HG03135 (cell line): ENCODE measurements at regions not wholly inside any gene's neighbourhood (a gene's known extent, or its start where the extent isn't known, plus 50 kb on each side); places are given as distances from the start of the nearest gene placed in this dataset.
"Not testable (repeated sequence)": the region's sequence is repeated elsewhere in the genome, so short reads cannot be mapped to it uniquely, and the experiment has no call there.

Source experiments
- ATAC-seq: cut with Tn5 transposase; IDR thresholded peaks from one replicate; pipeline ENCODE4 v1.9.1; 2021; ENCODE audit warnings: mild to moderate bottlenecking, moderate library complexity; ENCODE audit not compliant: unreplicated experiment

DNA sequence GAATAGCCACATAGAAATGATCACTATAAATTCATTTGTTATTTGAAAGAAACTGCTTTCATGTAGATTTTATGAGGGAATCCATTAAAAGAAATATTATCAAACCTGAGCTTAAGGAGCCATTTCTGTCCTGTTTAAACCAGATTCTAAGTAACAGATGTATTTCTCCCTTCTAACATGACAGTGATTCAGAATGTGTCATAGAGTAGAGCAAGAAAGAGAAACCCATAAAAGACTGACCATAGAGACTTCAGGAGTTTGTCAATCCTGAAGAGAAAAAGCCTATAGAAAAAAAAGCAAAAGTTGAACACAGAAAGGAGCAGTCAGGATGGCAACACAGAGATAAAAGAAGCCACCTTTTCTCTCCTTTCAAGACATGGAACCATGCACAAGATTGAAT lies 390.6 kb downstream of the PRIM2 start:
- ATAC-seq, result not testable (repeated sequence)

DNA sequence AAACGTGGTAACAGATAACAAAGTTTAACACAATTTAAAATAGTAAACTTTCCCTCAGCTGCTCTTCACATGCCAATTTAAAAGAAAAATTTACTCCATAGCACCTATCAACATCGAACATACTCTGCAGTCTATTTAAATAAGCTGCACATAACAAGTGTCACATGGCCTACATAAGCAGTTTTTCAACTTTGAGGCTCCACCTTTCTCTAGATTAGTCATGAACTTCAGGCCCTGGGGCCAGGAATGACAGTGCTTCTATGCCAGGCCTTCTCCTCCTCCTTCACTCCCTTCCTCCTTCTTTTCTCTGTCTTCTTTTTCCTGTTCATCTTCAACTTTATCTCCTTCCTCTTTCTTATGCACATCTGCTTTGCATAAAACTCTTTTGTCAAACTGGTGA lies 405.1 kb downstream of the PRIM2 start:
- ATAC-seq, result not testable (repeated sequence)

- ATAC-seq, result not testable (repeated sequence)
These were observed 406.5 kb downstream of the PRIM2 start for GRCh38 chr6:57723815-57724401.

DNA sequence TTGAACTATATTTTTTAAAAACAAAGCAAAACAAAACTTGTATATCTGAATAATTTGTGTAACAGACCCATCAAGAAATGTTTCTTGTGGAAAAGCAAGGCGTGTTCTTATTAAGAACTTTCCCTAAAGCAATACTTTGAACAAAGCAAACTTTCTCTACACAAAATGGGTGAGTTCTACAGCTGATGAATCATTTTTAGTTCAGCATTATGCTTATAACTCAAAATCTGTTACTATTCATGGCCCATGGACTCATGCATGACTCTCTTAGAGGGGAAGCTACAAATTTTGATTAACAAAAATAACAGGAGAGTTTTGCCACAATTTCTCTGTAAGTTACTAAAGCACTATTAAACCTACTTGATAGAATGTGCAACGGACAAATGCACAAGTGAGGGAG lies 412.0 kb downstream of the PRIM2 start:
- not testable (repeated sequence) for ATAC-seq

DNA sequence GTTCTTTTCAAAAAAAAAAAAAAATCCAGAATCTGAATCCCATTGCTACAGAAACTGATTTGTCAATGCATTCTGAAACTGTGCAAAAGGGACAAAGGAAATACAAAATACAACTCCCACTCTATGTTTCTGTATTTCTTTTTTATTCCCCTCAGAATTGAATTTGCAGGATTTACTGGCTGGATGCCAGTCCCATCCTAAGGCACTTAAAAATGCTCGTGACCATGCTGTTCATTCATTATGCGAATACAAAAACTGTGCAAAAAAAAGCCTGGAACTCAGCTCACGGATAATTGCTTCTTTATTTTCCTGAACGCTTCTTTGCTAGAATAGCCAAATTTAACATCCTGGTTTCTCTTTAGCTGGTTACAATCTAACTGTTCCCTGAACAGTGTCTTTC lies 413.3 kb downstream of the PRIM2 start:
- not testable (repeated sequence) for ATAC-seq

DNA sequence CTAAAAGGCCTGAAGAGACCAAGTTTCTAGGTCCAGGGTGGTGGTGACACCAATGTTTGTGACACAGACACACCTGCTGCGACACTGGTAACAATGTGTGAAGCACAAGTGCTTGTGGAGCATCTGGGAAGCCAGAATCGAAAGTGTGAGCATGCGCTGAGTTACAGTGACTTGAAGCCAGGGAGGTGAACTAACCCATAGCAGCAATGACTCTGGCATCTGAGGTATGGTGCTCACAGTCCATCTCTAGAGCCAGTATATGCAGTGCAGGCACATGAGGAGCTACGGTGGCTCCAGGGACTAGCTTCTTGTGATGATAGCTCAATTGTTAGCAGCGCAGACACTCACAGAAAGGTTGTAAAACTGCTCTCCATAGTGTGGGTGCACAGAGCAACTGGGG lies 430.3 kb downstream of the PRIM2 start:
- not testable (repeated sequence) for ATAC-seq

GRCh38 chr6:57759850-57760249 lies 442.4 kb downstream of the PRIM2 start:
- ATAC-seq, result not testable (repeated sequence)

DNA sequence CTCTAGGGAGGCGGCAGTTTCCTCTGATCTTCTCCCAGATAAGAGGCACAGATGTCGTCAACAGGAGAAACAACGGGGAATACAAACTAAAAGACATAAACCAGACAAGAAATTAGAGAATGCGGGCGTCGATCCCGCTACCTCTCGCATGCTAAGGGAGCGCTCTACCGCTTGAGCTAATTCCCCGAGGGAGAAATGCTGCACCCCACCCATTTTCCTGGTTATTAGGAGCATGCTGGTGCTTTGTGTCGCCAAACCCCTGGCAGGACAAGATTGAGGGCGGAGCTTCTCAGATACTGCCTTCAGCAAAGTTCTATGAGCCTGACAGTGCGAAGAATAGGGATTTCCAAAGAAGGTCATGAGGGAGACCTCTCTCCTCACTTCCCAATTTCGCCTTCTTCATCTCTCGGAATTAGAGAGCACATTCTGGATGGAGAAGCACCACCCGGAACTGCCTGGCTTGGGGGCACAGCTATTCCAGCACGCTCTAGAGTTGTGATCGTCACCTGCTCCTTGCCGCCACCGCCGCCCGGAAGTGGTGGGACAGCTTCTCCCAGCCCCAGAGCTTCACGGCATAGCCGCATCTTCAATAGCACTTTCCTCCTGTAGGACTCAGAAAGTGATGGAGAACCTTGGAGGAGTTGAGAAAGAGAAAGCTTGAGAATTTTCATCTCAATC lies 475.4 kb downstream of the PRIM2 start:
- ATAC-seq, result not testable (repeated sequence)

DNA sequence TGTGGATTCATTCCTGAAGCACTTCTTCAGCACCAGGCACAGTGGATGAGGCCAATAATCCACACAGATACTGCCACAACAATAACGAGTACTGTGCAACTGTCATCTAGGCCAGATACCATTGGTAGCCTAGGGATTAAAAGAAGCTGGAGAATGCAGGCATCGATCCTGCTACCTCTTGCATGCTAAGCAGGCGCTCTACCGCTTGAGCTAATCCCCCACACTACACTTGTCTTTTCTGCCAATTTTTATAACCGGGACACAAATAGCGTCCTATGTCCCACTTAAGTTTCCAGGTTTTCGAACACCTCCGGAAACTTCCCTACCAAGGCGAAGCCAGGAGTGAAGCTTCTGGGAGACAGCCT lies 475.9 kb downstream of the PRIM2 start:
- not testable (repeated sequence) for ATAC-seq

- ATAC-seq, result not testable (repeated sequence)
These were observed 482.5 kb downstream of the PRIM2 start for GRCh38 chr6:57799703-57800479.

- ATAC-seq, result not testable (repeated sequence)
These were observed 491.2 kb downstream of the PRIM2 start for GRCh38 chr6:57808581-57808980.

DNA sequence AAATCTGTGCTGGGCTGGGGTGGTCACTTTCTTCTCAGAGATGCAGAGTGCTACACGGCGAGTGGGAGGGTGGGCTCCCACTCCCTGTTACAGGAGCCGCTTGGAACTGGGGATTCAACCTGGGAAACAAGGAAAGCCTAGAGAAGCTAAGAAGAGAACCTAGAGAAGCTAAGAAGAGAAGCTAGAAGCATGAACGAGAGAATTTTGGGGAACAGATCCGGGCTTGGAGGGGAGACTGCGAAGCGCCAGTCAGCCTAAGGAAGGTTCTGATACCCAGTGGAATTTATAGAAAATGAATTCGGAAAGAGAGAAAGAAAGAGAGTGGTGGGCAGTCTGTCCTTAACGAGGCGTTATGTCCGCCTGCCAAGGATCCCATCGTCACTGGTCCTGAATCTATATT lies 492.0 kb downstream of the PRIM2 start:
- ATAC-seq, result not testable (repeated sequence)

- ATAC-seq, result not testable (repeated sequence)
These were observed 496.0 kb downstream of the PRIM2 start for GRCh38 chr6:57813271-57814075.

- not testable (repeated sequence) for ATAC-seq
These were observed 498.4 kb downstream of the PRIM2 start for GRCh38 chr6:57815826-57816225.

GRCh38 chr6:57821325-57821724 lies 503.9 kb downstream of the PRIM2 start:
- not testable (repeated sequence) for ATAC-seq

GRCh38 chr6:57822448-57822847 lies 505.0 kb downstream of the PRIM2 start:
- not testable (repeated sequence) for ATAC-seq

DNA sequence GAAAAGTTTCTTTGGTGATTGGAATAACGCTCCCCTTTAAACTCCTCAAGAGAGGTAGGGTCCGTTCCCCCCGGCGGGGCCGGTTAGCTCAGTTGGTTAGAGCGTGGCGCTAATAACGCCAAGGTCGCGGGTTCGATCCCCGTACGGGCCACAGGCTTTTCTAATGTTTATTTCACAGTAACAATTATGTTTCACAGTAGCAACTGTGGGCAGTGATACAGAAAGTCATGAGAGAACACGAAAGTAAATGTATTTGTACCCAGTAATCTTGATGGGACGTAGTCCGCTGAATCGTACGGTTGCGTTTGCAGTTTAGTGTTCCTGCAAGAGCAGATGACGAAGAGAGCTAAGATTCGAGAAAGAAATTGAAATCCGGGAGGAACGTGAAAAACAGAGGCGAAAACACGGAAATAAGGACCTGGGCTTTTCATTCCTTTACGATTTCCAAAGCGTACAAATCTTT lies 505.5 kb downstream of the PRIM2 start:
- ATAC-seq, result no peak

DNA sequence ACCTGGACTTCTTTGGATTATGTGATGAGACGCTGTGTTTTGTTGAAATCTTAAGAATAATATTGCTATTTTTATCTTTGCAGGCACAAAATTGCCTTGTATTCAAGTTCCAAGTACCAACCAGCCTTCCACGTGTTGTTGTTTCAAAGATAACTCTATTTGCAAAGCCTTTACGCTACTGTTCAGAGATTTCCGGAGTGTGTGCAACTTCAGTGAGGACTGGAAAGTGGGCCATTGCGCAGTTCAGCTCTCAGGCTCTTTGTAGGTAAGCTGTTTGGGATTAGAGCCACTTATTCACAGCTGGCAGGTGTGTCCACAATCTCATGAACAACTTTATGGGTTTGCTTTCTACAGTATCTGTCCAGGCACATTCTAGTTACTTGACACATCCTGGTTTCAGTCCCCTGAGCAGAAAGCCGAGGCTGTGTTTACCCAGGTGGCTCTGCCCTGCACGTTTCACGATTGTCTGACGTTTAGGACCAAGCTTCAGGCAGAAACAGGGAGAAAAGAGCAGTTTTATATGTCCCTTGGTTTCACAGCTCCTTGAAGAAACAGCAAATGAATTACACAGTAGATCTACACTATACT lies 520.3 kb downstream of the PRIM2 start:
- not testable (repeated sequence) for ATAC-seq

GRCh38 chr6:57841551-57841950 lies 524.1 kb downstream of the PRIM2 start:
- ATAC-seq, result not testable (repeated sequence)

GRCh38 chr6:57853745-57854407 lies 536.4 kb downstream of the PRIM2 start:
- not testable (repeated sequence) for ATAC-seq
